OCI-LY7 (cell line): ENCODE measurements at regions not wholly inside any gene's neighbourhood (a gene's known extent, or its start where the extent isn't known, plus 50 kb on each side); places are given as distances from the start of the nearest gene placed in this dataset.

Source experiments
- CTCF ChIP-seq: fragments of 200-600 bp; sonication (generic); conservative IDR thresholded peaks from 2 replicates; pipeline ENCODE4 v1.5.1; 2014; ENCODE audit warnings: mild to moderate bottlenecking, antibody characterized with exemption, low read length, moderate library complexity, mixed read lengths
- EZH2phosphoT487 ChIP-seq: fragments of 200-600 bp; sonication (generic); IDR thresholded peaks from 2 replicates; pipeline ENCODE4 v1.6.1; 2018; ENCODE audit warnings: low read depth, borderline replicate concordance, mild to moderate bottlenecking, mixed run types, antibody characterized with exemption, low read length, moderate library complexity, mixed read lengths

- no peak for TF ChIP-seq CTCF
- TF ChIP-seq EZH2phosphoT487: no peak
These were observed 150.9 kb downstream of the CNTN3 start for GRCh38 chr3:74463515-74463914.
